ENCODE measurements at regions not wholly inside any gene's neighbourhood (a gene's known extent, or its start where the extent isn't known, plus 50 kb on each side); places are given as distances from the start of the nearest gene placed in this dataset.
A peak's percentile ranks its signal among the peaks of the same experiment; 100 is the strongest.
"Not testable (repeated sequence)": the region's sequence is repeated elsewhere in the genome, so short reads cannot be mapped to it uniquely, and the experiment has no call there.

DNA sequence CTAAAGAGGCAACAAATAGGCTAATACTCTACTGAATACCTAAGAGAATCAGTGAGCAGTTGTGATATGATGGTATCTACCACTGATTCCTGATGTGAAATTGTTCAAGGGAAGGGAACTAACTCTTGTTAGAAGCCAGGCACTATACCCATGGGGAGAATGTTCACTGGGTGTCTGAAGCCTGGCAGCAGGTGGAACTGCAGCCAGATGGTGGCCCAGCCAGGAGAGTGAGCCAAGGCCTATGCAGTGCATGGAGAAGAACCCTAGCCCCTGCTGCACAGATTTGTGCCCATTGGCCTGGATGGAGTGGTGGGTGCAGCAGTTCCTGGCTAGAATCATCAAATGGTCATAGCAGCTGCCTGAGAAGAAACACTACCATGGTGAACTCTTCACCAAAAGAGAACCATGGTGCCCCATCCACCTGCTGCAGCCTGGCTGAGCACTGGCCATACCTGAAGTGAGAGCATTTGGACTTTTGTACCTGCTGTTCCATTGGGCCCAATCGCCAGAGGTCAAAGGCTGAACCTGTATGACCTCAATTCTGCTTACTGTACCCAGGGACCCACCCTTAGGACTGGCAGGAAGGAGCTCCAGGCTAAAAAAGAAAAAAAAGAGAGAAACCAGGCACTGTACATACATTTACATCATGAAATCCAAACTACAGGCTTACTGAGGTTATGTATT is 118.8 kb upstream of the IVNS1ABP start:
- DNase-seq, result no peak
- H3K4me1 ChIP-seq, result peaks cover 0 to 24% (median 7%) of the 10 kb centered on the region in 6 donors
- H3K4me3 ChIP-seq, result no peak overlapping the region
- H3K9me3 ChIP-seq, result no peaks in the 10 kb centered on the region
- 92 to 100% (median 96%) methylated on average over 1 of the region's 1 CpG for WGBS, 5 donors
- no peaks in the 10 kb centered on the region for H3K36me3 ChIP-seq
- TF ChIP-seq POLR2A (IDR thresholded peaks at IDR 0.05), result no peak
- TF ChIP-seq POLR2AphosphoS5 (IDR thresholded peaks at IDR 0.05), result no peak
- intact Hi-C loops (cut with DNase I; ENCODE audit: low total_unique reads), result no loop called here
- no peak overlapping the region for H3K27ac ChIP-seq
- H3K27me3 ChIP-seq (replicated peaks in 1 of 7), result no peaks in the 10 kb centered on the region

DNA sequence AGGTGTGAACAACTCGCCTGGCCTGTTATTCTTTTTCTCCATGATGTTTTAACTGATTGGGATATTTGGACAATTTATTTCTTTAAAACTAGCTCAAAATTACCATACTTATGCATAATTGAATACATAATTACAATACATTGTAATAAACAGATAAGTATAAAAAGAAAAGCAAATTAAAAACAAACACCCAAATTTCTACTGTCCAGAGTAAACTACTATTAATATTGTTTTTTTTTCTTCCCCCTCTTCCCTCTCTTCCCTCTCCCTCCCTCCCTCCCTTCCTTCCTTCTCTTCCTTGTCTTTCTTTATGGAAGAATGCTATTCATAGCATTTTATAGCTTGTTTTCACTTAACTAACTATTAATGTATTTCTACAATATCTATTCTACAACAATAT is 117.7 kb upstream of the IVNS1ABP start:
- 86 to 98% (median 94%) methylated on average over 1 of the region's 1 CpG for WGBS, 5 donors
- TF ChIP-seq, protein P1, sequence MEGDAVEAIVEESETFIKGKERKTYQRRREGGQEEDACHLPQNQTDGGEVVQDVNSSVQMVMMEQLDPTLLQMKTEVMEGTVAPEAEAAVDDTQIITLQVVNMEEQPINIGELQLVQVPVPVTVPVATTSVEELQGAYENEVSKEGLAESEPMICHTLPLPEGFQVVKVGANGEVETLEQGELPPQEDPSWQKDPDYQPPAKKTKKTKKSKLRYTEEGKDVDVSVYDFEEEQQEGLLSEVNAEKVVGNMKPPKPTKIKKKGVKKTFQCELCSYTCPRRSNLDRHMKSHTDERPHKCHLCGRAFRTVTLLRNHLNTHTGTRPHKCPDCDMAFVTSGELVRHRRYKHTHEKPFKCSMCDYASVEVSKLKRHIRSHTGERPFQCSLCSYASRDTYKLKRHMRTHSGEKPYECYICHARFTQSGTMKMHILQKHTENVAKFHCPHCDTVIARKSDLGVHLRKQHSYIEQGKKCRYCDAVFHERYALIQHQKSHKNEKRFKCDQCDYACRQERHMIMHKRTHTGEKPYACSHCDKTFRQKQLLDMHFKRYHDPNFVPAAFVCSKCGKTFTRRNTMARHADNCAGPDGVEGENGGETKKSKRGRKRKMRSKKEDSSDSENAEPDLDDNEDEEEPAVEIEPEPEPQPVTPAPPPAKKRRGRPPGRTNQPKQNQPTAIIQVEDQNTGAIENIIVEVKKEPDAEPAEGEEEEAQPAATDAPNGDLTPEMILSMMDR (IDR thresholded peaks at IDR 0.05 in 8 of 11, conservative IDR thresholded peaks at IDR 0.05 in 3 of 11), result no peak
- TF ChIP-seq POLR2A (IDR thresholded peaks at IDR 0.05) (no peak), POLR2AphosphoS5 (IDR thresholded peaks at IDR 0.05) (no peak)
- H3K4me3 ChIP-seq, result no peak overlapping the region
- peaks cover 0 to 12% (median 4%) of the 10 kb centered on the region in 6 donors for H3K4me1 ChIP-seq
- H3K27ac ChIP-seq, result no peak overlapping the region
- no peak for DNase-seq
- H3K36me3 ChIP-seq, result no peaks in the 10 kb centered on the region
- H3K9me3 ChIP-seq, result peaks cover 0 to 3% (median 0%) of the 10 kb centered on the region in 8 donors
- H3K27me3 ChIP-seq (replicated peaks in 1 of 7), result no peaks in the 10 kb centered on the region
- intact Hi-C loops (cut with DNase I; ENCODE audit: low total_unique reads), result no loop called here

DNA sequence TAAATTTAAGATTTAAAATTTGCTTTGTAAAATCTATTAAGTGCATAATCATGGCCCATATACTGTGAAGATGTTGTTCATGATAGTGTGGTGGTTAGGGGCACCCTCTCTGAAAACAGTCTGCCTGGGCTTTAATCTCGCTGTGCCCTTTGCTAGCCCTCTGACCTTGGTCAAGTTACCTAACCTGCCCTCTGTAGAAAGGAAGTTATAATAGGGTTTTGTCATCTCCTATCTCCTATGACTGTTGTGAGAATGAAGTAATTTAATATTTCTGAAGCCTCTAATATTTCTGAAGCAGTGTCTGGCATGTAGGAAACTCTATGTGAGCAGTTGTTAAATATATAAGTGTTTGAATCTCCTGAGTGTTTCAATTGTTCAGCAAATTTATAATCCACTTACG is 116.6 kb upstream of the IVNS1ABP start:
- H3K9me3 ChIP-seq, result peaks cover 0 to 8% (median 0%) of the 10 kb centered on the region in 8 donors
- no peaks in the 10 kb centered on the region for H3K36me3 ChIP-seq
- no peaks in the 10 kb centered on the region for H3K27me3 ChIP-seq (replicated peaks in 1 of 7)
- H3K4me3 ChIP-seq, result no peak overlapping the region
- H3K27ac ChIP-seq, result peak overlapping the region in 1 of 8 donors; percentile 46
- 52 to 75% (median 60%) methylated on average over 2 of the region's 2 CpGs for WGBS, 5 donors
- peaks cover 0 to 2% (median 0%) of the 10 kb centered on the region in 6 donors for H3K4me1 ChIP-seq
- no peak for DNase-seq
- intact Hi-C loops (cut with DNase I; ENCODE audit: low total_unique reads), result no loop called here
- TF ChIP-seq POLR2AphosphoS5 (IDR thresholded peaks at IDR 0.05) (no peak), POLR2A (IDR thresholded peaks at IDR 0.05) (no peak)
- TF ChIP-seq, protein P1 (IDR thresholded peaks at IDR 0.05 in 8 of 11, conservative IDR thresholded peaks at IDR 0.05 in 3 of 11), result no peak

DNA sequence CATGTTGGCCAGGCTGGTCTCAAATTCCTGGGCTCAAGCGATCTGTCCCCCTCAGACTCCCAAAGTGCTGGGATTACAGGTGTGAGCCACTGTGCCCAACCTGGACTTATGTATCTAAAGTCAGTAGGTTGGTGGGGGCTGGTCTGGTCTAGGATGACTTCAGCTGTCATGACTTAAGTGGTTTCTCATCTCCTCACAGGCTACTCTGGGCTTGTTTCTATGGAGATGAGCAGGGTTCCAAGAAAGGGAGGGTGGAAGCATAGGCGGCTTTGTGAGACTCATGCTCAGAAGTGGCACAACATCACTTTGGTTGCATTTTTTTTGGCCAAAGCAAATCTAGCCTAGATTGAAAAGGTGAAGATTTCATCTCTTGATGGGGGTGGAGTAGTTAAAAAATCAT is 115.9 kb upstream of the IVNS1ABP start:
- no peaks in the 10 kb centered on the region for H3K36me3 ChIP-seq
- no peaks in the 10 kb centered on the region for H3K27me3 ChIP-seq (replicated peaks in 1 of 7)
- no peak overlapping the region for H3K27ac ChIP-seq
- H3K9me3 ChIP-seq, result peaks cover 0 to 8% (median 0%) of the 10 kb centered on the region in 8 donors
- H3K4me1 ChIP-seq, result no peaks in the 10 kb centered on the region
- no peak overlapping the region for H3K4me3 ChIP-seq
- no peak for DNase-seq
- TF ChIP-seq POLR2A (IDR thresholded peaks at IDR 0.05) (no peak), POLR2AphosphoS5 (IDR thresholded peaks at IDR 0.05) (no peak)
- 95 to 98% (median 97%) methylated on average over 2 of the region's 2 CpGs for WGBS, 5 donors
- intact Hi-C loops (cut with DNase I; ENCODE audit: low total_unique reads), result no loop called here

DNA sequence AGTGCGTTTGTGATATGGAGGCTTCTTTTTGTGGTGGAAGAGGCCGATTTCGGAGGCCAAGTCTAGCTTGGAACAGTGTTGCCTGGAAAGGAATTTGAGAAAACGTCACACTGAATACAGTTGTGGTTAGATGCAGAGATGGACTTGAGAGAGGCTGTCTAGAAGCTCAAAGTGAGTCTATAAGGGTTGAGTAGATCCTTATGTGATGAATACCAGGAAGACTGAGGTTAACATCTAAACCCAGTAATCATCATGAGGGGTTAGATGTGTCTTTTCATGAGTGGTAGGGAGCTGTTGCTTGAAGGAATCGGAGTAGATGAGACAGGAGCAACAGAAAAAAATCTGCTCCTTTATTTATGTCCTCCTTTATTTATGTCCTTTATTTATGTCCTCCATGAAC is 114.6 kb upstream of the IVNS1ABP start:
- H3K27ac ChIP-seq, result no peak overlapping the region
- no peak for DNase-seq
- no peak overlapping the region for H3K4me3 ChIP-seq
- TF ChIP-seq POLR2A (IDR thresholded peaks at IDR 0.05) (no peak), POLR2AphosphoS5 (IDR thresholded peaks at IDR 0.05) (no peak)
- TF ChIP-seq, protein P1 (IDR thresholded peaks at IDR 0.05 in 8 of 11, conservative IDR thresholded peaks at IDR 0.05 in 3 of 11), result no peak
- intact Hi-C loops (cut with DNase I; ENCODE audit: low total_unique reads), result no loop called here
- WGBS, 5 donors, result 74 to 93% (median 88%) methylated on average over 5 of the region's 5 CpGs
- H3K36me3 ChIP-seq, result no peaks in the 10 kb centered on the region
- peaks cover 0 to 12% (median 4%) of the 10 kb centered on the region in 6 donors for H3K4me1 ChIP-seq
- peaks cover 0 to 8% (median 0%) of the 10 kb centered on the region in 8 donors for H3K9me3 ChIP-seq
- no peaks in the 10 kb centered on the region for H3K27me3 ChIP-seq (replicated peaks in 1 of 7)

DNA sequence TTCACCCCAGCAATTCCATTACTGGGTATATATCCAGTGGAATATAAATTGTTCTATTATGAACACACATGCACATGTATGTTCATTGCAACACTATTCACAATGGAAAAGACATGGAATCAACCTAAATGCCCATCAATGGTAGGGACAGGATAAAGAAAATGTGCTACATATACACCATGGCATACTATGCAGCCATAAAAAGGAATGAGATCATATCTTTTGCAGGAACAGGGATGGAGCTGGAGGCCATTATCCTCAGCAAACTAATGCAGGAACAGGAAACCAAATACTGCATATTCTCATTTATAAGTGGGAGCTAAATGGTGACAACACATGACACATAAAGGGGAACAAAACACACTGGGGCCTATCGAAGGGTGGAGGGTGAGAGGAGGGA is 112.6 kb upstream of the IVNS1ABP start:
- H3K9me3 ChIP-seq; DNase-seq; H3K4me3 ChIP-seq; H3K27ac ChIP-seq; H3K36me3 ChIP-seq; H3K27me3 ChIP-seq (replicated peaks in 1 of 7); intact Hi-C loops (cut with DNase I; ENCODE audit: low total_unique reads): not testable (repeated sequence)
- H3K4me1 ChIP-seq, result peaks cover 0 to 15% (median 8%) of the 10 kb centered on the region in 6 donors
- WGBS, 5 donors, result 88 to 100% (median 95%) methylated on average over 1 of the region's 1 CpG
